ENCODE measurements at regions not wholly inside any gene's neighbourhood (a gene's known extent, or its start where the extent isn't known, plus 50 kb on each side); places are given as distances from the start of the nearest gene placed in this dataset.

- TF ChIP-seq YY1 (IDR thresholded peaks at IDR 0.05; ENCODE audit: insufficient read depth, insufficient read length) (no peak), SUZ12 (IDR thresholded peaks at IDR 0.05; ENCODE audit: extremely low read depth, insufficient read depth, insufficient read length) (no peak)
Measured at GRCh38 chr12:124379938-124380754, 85.3 kb downstream of the RFLNA start.
